Muscle layer of colon (tissue), 2 donors: ENCODE measurements at regions not wholly inside any gene's neighbourhood (a gene's known extent, or its start where the extent isn't known, plus 50 kb on each side); places are given as distances from the start of the nearest gene placed in this dataset.

ENCODE experiments used
- H3K27ac ChIP-seq: one replicate; pipeline ENCODE4 v1.7.0; 2013; ENCODE audit warnings: low read depth, mild to moderate bottlenecking, low read length, moderate library complexity
- H3K27me3 ChIP-seq, 2 donors: one replicate each; pipeline ENCODE4 v1.7.0; 2013; ENCODE audit warnings: low read length in 2 of 2, mild to moderate bottlenecking in 2 of 2; ENCODE audit not compliant: insufficient read depth in 2 of 2, control insufficient read depth in 1 of 2
- H3K36me3 ChIP-seq: one replicate; pipeline ENCODE4 v1.7.0; 2013; ENCODE audit warnings: mild to moderate bottlenecking, low read length; ENCODE audit not compliant: insufficient read depth
- H3K4me1 ChIP-seq: one replicate; pipeline ENCODE4 v1.7.0; 2013; ENCODE audit warnings: mild to moderate bottlenecking, low read length; ENCODE audit not compliant: insufficient read depth
- H3K4me3 ChIP-seq, 2 donors: one replicate each; pipeline ENCODE4 v1.7.0; 2013; ENCODE audit warnings: low read length in 2 of 2, low read depth in 1 of 2, mild to moderate bottlenecking in 1 of 2, moderate library complexity in 1 of 2
- H3K9ac ChIP-seq: one replicate; pipeline ENCODE4 v1.7.0; 2013; ENCODE audit warnings: low read length
- H3K9me3 ChIP-seq: one replicate; pipeline ENCODE4 v1.7.0; 2013; ENCODE audit warnings: mild to moderate bottlenecking, low read length
- donor health status: abdominal sarcoma.
- donor health status: Adenocarcinoma of cecum.

- Histone ChIP-seq H3K4me1 (no peaks in the 10 kb centered on the region), H3K36me3 (no peaks in the 10 kb centered on the region), H3K4me3 (no peak overlapping the region), H3K9me3 (no peaks in the 10 kb centered on the region), H3K27ac (no peak overlapping the region), H3K9ac (no peak overlapping the region), H3K27me3 (no peaks in the 10 kb centered on the region)
These were observed 94.0 kb upstream of the ZNF536 start for GRCh38 chr19:30277941-30278881.

GRCh38 chr19:30278882-30279254 is 93.3 kb upstream of the ZNF536 start:
- no peaks in the 10 kb centered on the region for H3K36me3 ChIP-seq
- no peak overlapping the region for H3K27ac ChIP-seq
- H3K27me3 ChIP-seq = no peaks in the 10 kb centered on the region
- no peak overlapping the region for H3K4me3 ChIP-seq
- H3K9me3 ChIP-seq = no peaks in the 10 kb centered on the region
- no peaks in the 10 kb centered on the region for H3K4me1 ChIP-seq
- no peak overlapping the region for H3K9ac ChIP-seq

- H3K9ac ChIP-seq = no peak overlapping the region
- no peaks in the 10 kb centered on the region for H3K36me3 ChIP-seq
- no peaks in the 10 kb centered on the region for H3K4me1 ChIP-seq
- H3K27me3 ChIP-seq = no peaks in the 10 kb centered on the region
- H3K4me3 ChIP-seq = no peak overlapping the region
- no peak overlapping the region for H3K27ac ChIP-seq
- H3K9me3 ChIP-seq = no peaks in the 10 kb centered on the region
These were observed 92.2 kb upstream of the ZNF536 start for GRCh38 chr19:30280018-30280417.

- H3K9ac ChIP-seq = no peak overlapping the region
- no peak overlapping the region for H3K27ac ChIP-seq
- no peaks in the 10 kb centered on the region for H3K4me1 ChIP-seq
- no peaks in the 10 kb centered on the region for H3K36me3 ChIP-seq
- no peaks in the 10 kb centered on the region for H3K9me3 ChIP-seq
- no peaks in the 10 kb centered on the region for H3K27me3 ChIP-seq
- H3K4me3 ChIP-seq = no peak overlapping the region
These were observed 90.3 kb upstream of the ZNF536 start for GRCh38 chr19:30281906-30282305.

- H3K27ac ChIP-seq = no peak overlapping the region
These were observed 88.6 kb upstream of the ZNF536 start for GRCh38 chr19:30283556-30283955.

GRCh38 chr19:30284209-30284608 is 88.0 kb upstream of the ZNF536 start:
- Histone ChIP-seq H3K4me3 (no peak overlapping the region), H3K36me3 (no peaks in the 10 kb centered on the region), H3K27ac (no peak overlapping the region), H3K4me1 (no peaks in the 10 kb centered on the region), H3K27me3 (no peaks in the 10 kb centered on the region), H3K9me3 (no peaks in the 10 kb centered on the region), H3K9ac (no peak overlapping the region)

More at GRCh38 chr19:30283556-30283955, 88.6 kb upstream of the ZNF536 start:
- Histone ChIP-seq H3K9me3 (no peaks in the 10 kb centered on the region), H3K4me1 (no peaks in the 10 kb centered on the region), H3K9ac (no peak overlapping the region), H3K36me3 (no peaks in the 10 kb centered on the region), H3K27me3 (no peaks in the 10 kb centered on the region), H3K4me3 (no peak overlapping the region)

- H3K27me3 ChIP-seq = no peaks in the 10 kb centered on the region
- H3K4me3 ChIP-seq = no peak overlapping the region
- H3K9ac ChIP-seq = no peak overlapping the region
- H3K36me3 ChIP-seq = no peaks in the 10 kb centered on the region
- H3K27ac ChIP-seq = no peak overlapping the region
- no peaks in the 10 kb centered on the region for H3K9me3 ChIP-seq
- no peaks in the 10 kb centered on the region for H3K4me1 ChIP-seq
These were observed 87.3 kb upstream of the ZNF536 start for GRCh38 chr19:30284885-30285284.

GRCh38 chr19:30286378-30286777 is 85.8 kb upstream of the ZNF536 start:
- Histone ChIP-seq H3K27me3 (no peaks in the 10 kb centered on the region), H3K4me1 (no peaks in the 10 kb centered on the region), H3K9me3 (no peaks in the 10 kb centered on the region), H3K9ac (no peak overlapping the region), H3K4me3 (no peak overlapping the region), H3K27ac (no peak overlapping the region), H3K36me3 (no peaks in the 10 kb centered on the region)

GRCh38 chr19:30287259-30287658 is 84.9 kb upstream of the ZNF536 start:
- Histone ChIP-seq H3K27ac (no peak overlapping the region), H3K9ac (no peak overlapping the region), H3K4me3 (no peak overlapping the region), H3K36me3 (no peaks in the 10 kb centered on the region), H3K4me1 (no peaks in the 10 kb centered on the region), H3K9me3 (no peaks in the 10 kb centered on the region), H3K27me3 (no peaks in the 10 kb centered on the region)

GRCh38 chr19:30287973-30288372 is 84.2 kb upstream of the ZNF536 start:
- Histone ChIP-seq H3K27me3 (no peaks in the 10 kb centered on the region), H3K36me3 (no peaks in the 10 kb centered on the region), H3K9me3 (no peaks in the 10 kb centered on the region), H3K4me1 (no peaks in the 10 kb centered on the region), H3K9ac (no peak overlapping the region), H3K27ac (no peak overlapping the region), H3K4me3 (no peak overlapping the region)

GRCh38 chr19:30288911-30289310 is 83.3 kb upstream of the ZNF536 start:
- Histone ChIP-seq H3K9me3 (no peaks in the 10 kb centered on the region), H3K27ac (no peak overlapping the region), H3K4me1 (no peaks in the 10 kb centered on the region)

GRCh38 chr19:30289336-30289735 is 82.8 kb upstream of the ZNF536 start:
- H3K27me3 ChIP-seq = no peaks in the 10 kb centered on the region
- H3K9ac ChIP-seq = no peak overlapping the region
- no peaks in the 10 kb centered on the region for H3K9me3 ChIP-seq
- H3K4me1 ChIP-seq = no peaks in the 10 kb centered on the region
- no peaks in the 10 kb centered on the region for H3K36me3 ChIP-seq
- no peak overlapping the region for H3K4me3 ChIP-seq
- no peak overlapping the region for H3K27ac ChIP-seq

More at GRCh38 chr19:30288911-30289310, 83.3 kb upstream of the ZNF536 start:
- Histone ChIP-seq H3K9ac (no peak overlapping the region), H3K4me3 (no peak overlapping the region), H3K36me3 (no peaks in the 10 kb centered on the region), H3K27me3 (no peaks in the 10 kb centered on the region)
